ENCODE measurements at regions not wholly inside any gene's neighbourhood (a gene's known extent, or its start where the extent isn't known, plus 50 kb on each side); places are given as distances from the start of the nearest gene placed in this dataset.

DNA sequence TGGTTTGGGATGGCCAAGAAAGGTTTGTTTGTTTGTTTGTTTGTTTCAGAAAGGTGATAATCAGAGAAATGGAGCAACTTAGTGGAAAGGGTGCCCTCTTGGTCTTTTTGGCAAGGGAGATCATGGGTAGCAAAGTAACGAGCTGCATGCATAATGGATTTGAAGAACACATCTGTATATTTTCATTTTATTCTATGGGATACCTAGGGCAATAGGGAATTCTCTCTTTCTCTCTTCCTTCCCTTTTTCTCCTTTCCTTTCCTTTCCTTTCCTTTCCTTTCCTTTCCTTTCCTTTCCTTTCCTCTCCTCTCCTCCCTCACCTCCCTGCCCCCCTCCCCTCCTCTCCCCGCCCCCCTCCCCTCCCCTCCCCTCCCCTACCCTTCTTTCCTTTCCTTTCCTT lies 492.1 kb downstream of the NEBL start:
- TF ChIP-seq, protein P1, sequence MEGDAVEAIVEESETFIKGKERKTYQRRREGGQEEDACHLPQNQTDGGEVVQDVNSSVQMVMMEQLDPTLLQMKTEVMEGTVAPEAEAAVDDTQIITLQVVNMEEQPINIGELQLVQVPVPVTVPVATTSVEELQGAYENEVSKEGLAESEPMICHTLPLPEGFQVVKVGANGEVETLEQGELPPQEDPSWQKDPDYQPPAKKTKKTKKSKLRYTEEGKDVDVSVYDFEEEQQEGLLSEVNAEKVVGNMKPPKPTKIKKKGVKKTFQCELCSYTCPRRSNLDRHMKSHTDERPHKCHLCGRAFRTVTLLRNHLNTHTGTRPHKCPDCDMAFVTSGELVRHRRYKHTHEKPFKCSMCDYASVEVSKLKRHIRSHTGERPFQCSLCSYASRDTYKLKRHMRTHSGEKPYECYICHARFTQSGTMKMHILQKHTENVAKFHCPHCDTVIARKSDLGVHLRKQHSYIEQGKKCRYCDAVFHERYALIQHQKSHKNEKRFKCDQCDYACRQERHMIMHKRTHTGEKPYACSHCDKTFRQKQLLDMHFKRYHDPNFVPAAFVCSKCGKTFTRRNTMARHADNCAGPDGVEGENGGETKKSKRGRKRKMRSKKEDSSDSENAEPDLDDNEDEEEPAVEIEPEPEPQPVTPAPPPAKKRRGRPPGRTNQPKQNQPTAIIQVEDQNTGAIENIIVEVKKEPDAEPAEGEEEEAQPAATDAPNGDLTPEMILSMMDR (IDR thresholded peaks at IDR 0.05): no peak
- no peak for TF ChIP-seq POLR2A (IDR thresholded peaks at IDR 0.05)

Measured in right lobe of liver (tissue), 4 donors.